ENCODE measurements at regions not wholly inside any gene's neighbourhood (a gene's known extent, or its start where the extent isn't known, plus 50 kb on each side); places are given as distances from the start of the nearest gene placed in this dataset.

DNA sequence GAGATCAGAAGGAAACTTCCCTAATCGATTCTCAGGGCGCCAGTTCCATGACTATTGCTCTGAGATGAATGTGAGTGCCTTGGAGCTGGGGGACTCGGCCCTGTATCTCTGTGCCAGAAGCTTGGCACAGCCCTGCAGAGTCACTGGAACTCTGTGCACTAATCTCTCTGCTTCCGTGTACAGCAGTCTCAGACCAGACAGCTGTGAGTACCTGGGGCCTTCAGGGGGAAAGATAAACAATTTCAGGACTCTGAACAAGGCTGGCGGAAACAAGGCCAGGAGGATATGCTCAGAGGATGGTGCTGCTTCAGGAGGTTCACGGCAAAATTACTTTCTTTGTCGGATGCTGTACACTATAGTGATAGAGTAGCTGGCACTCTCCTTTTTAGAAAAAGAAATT is 131.7 kb upstream of the PRSS58 start:
- DNase-seq = no peak

DNA sequence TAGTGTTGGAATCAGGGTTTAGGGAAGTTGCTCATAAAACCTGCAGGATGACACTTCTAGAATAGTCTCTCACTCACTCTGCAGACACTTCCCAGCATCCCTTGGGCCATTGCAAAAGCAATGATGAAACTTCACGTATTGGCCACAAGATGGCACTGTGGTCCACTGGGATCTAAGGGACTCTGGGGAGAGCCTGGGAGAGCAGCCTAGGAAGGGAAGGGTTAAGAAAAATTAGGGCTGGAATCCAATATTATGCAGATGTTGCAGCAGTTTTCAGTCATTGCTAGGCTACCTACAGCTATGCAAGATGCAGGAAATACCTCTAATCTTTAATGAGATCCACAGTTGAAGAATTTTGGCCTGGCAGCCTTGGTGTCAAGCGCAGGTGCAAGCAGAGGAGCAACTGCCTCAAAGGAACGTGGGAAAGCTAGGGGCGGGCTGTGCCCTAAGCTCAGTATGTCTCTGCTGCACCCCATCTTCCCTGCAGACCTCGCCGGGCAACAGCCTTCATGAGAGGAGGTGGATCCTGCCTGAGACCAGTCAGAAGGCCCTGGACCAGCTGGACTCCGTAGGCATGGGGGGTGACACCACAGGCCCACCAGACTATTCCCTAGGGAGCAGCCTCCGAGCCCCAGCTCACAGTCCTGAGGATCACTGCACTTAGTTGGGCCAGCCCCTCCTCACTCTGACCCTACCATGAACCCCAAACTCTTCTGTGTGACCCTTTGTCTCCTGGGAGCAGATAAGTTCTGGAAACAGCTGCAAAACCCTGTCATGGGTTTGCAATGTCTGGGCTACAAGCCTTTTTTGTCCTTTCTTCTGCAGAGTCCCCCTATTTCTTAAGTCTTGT is 127.9 kb upstream of the PRSS58 start:
- DNase-seq = peak; percentile 2

- DNase-seq = no peak
Observed at GRCh38 chr7:142384493-142384922, 126.7 kb upstream of the PRSS58 start.

GRCh38 chr7:142383841-142384492 is 126.1 kb upstream of the PRSS58 start:
- DNase-seq = no peak

DNA sequence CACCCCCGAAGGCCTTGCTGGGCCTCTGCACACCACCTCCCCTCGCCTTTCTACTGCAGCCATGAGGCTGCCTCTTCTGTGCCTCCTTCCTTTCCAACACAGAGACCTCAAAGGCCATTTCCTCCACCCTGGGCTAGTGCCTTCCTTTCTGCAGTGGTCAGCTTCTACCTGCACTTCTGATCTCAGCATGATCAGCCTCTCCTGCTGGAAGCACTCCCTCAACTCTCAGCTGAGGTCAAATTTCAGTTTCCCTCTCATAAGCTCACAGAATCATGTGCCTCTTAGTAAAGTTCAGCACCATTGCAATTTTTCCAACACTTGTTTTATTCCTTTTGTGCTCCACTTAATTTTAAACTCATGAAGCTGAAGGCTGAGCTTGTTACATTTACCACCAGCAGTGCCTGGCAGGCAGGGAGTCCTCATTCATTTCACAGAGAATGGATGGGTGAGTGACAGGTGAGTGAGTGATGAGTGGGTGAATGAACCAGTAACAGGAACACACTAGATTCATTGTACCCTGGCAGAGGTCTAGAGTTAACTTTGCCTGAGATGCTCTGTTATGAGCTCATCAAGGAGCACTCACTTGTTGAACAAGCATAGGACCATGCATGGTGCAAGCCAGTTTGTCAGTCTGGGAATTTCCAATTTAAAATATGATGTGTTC is 124.0 kb upstream of the PRSS58 start:
- DNase-seq = no peak

DNA sequence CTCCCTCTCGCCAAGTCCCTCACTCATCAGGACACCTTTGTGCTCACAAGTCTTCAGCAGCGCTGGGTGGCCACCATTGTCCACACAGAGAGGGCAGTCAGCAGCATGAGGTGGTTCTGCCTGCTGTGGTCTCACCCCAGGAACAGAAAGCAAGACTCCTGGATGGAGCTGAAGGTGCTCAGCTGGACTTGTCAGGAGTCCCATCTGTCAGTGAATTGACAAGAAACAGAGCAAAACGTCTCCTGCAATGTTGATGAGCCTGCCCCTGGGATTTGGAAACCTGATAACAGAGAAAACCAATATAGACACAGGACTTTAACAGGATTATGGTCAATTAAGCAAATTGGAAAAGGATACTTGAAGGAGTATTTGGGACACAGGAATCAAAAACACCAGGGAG is 122.2 kb upstream of the PRSS58 start:
- DNase-seq = no peak

DNA sequence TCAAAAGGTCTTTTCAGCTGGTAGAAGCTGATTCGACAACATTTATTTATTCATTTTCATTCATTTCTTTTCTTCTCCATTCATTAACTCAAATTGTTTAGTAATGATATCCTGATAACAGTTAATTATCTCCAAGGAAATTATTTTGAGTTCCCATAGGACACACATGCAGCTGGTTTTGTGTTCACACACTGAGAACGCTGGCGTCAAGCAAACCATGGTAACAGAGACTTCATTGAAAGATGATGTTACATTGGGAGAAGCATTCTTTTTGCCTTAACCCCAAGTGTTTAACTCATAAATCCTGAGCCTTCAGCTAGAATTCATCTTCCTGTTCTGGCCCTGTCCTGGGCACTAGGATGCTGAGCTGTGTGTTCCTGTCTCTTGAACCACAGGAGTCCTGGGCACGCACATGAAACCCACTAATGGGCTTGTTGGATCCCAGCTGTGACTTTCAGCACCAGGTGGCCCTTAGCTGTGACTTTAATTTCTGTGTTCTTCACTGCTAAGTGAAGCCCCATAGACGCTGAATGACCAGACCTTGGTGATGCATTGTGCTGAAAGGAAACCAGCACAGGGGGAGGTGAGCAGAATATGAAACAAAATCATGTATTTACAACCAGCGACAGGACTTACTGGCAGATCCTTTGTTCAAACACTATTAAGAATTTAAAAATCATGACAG is 121.5 kb upstream of the PRSS58 start:
- DNase-seq = no peak

GRCh38 chr7:142377567-142377966 is 119.7 kb upstream of the PRSS58 start:
- no peak for DNase-seq

- DNase-seq = no peak
Observed at GRCh38 chr7:142376356-142376997, 118.6 kb upstream of the PRSS58 start.

DNA sequence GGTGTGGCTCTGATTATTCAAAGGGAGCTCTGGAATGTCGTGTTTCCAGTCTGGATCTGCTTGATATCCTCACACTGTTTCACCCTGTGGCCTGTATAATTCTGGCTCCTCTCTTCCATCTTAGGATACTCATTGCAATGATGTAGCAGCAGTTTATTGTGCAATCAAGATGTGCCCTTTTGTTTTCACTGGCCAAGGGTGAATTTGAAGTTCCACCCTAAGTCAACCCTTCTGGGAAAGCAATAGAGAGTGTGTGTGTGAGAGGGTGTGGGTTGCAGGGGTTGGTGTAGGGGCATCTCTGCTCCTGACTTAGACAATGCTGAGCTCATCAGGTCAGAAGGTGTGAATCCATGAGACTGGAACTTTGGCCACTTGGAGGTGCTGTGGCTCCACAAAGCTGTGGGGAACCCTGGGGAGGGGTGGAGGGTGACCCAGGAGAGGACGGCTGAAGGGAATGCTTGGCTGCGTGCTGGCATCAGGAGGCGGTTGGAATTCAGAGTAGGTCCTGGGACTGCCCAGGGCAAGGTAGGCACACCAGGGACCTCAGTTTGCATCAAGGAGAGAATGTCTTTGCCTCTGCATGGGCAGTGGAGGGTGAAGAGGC is 118.0 kb upstream of the PRSS58 start:
- DNase-seq = no peak

GRCh38 chr7:142372727-142373126 is 114.9 kb upstream of the PRSS58 start:
- no peak for DNase-seq

GRCh38 chr7:142371586-142372377 is 113.9 kb upstream of the PRSS58 start:
- no peak for DNase-seq

DNA sequence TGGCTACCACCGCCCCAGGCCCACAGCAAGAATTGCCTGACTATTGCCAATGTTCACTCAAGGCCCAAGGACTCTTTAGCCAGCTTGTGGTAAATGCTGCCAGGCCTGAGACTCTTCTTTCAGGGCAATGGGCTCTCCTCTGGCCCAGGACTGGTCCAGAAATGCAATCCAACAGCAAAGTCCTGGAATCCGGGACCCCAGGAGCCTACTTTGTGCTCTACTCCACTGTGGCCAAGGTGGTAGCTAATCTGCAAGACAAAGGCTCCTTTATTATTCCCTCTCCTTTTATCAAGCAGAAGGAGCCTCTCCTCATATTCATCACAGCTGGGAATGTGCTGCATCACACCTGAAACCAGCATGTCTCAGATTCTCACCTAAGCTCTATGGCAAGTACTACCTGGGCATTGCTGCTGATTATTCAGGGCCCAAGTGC is 107.6 kb upstream of the PRSS58 start:
- no peak for DNase-seq

GRCh38 chr7:142364551-142364950 is 106.7 kb upstream of the PRSS58 start:
- DNase-seq = no peak

GRCh38 chr7:142362349-142362748 is 104.5 kb upstream of the PRSS58 start:
- no peak for DNase-seq

GRCh38 chr7:142359694-142360279 is 101.9 kb upstream of the PRSS58 start:
- no peak for DNase-seq

- DNase-seq = peak; percentile 15
Observed at GRCh38 chr7:142357953-142358520, 100.2 kb upstream of the PRSS58 start.

- DNase-seq = no peak
Observed at GRCh38 chr7:142356166-142356565, 98.3 kb upstream of the PRSS58 start.

DNA sequence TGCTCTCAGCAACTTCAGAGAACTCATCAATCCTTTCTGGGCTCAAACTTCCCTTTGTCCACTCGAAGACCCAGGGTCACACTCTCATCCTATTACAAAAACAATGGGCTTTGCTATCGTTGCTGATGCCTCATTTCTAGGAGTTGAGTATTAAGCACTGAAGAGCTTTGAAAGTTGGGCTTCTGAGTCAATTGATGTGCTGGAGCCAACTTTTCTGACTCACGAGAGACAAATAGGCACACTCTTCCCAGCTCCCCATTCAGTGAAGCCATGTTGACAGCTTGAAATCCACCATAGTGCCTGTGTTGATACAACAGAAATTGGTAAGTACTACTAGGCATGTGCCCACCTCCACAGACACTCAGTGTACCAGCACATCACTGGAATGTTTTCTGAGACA is 97.5 kb upstream of the PRSS58 start:
- DNase-seq = no peak
